DND-41 (cell line): ENCODE measurements at regions not wholly inside any gene's neighbourhood (a gene's known extent, or its start where the extent isn't known, plus 50 kb on each side); places are given as distances from the start of the nearest gene placed in this dataset.

Source experiments
- CTCF ChIP-seq: IDR thresholded peaks from 2 replicates; pipeline ENCODE4 v1.5.1; 2012; ENCODE audit warnings: borderline replicate concordance, low read length, moderate library complexity, mild to moderate bottlenecking; ENCODE audit not compliant: poor library complexity, severe bottlenecking; ENCODE audit errors: extremely low read depth
- EZH2 ChIP-seq: IDR thresholded peaks from 3 replicates; pipeline ENCODE4 v1.6.1; 2012; ENCODE audit warnings: borderline replicate concordance, low read depth, mild to moderate bottlenecking, moderate library complexity, low read length, inconsistent platforms; ENCODE audit not compliant: severe bottlenecking

DNA sequence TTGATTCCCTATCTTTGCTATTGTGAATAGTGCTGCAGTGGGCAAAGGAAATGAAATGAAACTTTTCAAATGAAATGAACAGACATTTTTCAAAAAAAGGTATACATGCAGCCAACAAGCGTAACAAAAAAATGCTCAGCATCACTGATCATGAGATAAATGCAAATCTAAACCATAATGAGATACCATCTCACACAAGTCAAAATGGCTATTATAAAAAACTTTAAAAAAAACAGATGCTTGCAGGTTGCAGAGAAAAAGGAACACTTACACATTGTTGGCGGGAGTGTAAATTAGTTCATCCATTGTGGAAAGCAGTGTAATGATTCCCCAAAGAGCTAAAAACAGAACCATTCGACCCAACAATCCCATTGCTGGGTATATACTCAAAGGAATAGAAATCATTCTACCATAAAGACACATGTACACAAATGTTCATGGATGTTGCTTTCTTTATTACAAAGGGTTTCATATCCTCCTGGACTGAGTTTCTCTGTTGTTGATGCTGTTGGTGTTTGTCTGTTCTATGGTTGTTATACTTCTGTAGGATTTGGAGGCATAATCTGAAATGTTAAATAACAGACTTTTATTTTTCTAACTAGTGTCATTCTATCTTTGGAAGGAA is 99.3 kb upstream of the SOX9 start:
- TF ChIP-seq CTCF (no peak), EZH2 (no peak)
